ENCODE measurements at regions not wholly inside any gene's neighbourhood (a gene's known extent, or its start where the extent isn't known, plus 50 kb on each side); places are given as distances from the start of the nearest gene placed in this dataset.

DNA sequence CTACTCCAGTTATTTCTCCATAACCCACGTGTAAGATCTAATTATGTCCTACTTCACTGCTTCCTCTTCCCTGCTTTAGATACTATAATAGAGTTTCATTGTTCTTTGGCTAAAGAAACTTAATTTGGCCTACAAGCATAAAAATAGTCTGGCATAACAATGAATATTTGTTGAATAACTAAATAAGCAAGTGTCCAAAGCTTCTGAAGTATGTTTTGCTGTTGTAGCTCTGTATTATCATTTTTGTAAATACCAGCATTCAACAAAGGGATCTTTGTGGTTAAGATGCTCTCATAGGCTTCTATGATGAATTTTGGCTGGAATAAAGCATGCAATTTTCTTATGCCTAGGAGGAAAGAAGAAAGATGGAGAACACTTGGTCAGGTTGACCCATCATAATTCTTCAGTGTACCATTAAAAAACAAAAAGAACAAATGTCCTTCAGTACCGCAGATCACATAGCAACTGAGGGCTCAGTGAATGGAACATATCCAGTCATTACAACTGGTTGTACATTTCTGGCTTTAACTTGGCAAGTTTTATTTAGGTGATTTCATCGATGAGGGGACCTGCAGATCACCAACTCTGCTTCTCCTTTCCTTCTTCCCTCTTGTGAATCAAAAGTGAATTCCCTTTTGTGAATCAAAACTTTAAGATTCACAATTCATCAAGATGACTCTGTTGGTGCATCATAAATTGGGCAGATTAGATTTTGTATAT, 465.9 kb upstream of the TGFBR2 start:
- no peak for TF ChIP-seq POLR2A (IDR thresholded peaks at IDR 0.05)
- TF ChIP-seq, protein P1, sequence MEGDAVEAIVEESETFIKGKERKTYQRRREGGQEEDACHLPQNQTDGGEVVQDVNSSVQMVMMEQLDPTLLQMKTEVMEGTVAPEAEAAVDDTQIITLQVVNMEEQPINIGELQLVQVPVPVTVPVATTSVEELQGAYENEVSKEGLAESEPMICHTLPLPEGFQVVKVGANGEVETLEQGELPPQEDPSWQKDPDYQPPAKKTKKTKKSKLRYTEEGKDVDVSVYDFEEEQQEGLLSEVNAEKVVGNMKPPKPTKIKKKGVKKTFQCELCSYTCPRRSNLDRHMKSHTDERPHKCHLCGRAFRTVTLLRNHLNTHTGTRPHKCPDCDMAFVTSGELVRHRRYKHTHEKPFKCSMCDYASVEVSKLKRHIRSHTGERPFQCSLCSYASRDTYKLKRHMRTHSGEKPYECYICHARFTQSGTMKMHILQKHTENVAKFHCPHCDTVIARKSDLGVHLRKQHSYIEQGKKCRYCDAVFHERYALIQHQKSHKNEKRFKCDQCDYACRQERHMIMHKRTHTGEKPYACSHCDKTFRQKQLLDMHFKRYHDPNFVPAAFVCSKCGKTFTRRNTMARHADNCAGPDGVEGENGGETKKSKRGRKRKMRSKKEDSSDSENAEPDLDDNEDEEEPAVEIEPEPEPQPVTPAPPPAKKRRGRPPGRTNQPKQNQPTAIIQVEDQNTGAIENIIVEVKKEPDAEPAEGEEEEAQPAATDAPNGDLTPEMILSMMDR (IDR thresholded peaks at IDR 0.05): no peak
- Histone ChIP-seq H3K27ac (no peak overlapping the region), H3K9me3 (no peaks in the 10 kb centered on the region), H3K4me3 (no peak overlapping the region), H3K27me3 (no peaks in the 10 kb centered on the region), H3K4me1 (no peaks in the 10 kb centered on the region), H3K36me3 (no peaks in the 10 kb centered on the region)
- DNase-seq: no peak

DNA sequence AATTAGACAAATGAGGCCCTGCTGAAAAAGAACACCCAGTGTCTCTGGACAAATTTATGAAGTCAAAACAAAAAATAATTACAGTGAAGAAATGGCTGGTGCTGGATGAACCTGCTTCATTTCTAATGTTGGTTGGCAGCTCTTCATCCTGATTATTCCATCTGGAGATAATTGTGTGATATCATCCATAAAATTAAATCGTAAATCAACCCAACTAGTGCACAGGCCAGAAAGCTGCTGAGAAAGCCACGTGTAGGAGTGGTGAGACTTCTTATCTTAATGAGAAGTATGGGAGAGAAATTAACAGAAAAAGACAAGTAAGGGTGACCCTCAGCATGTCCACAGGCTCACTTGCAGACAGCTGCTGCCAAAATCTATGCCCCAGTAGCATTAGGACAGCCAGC, 465.2 kb upstream of the TGFBR2 start:
- DNase-seq: no peak
- Histone ChIP-seq H3K9me3 (no peaks in the 10 kb centered on the region), H3K4me3 (no peak overlapping the region), H3K4me1 (no peaks in the 10 kb centered on the region), H3K27me3 (no peaks in the 10 kb centered on the region), H3K36me3 (no peaks in the 10 kb centered on the region), H3K27ac (no peak overlapping the region)
- TF ChIP-seq, protein P1 (IDR thresholded peaks at IDR 0.05): no peak
- TF ChIP-seq POLR2A (IDR thresholded peaks at IDR 0.05): no peak

- no peak for DNase-seq
- H3K4me3 ChIP-seq: no peak overlapping the region
Observed at GRCh38 chr3:30141927-30142326, 464.5 kb upstream of the TGFBR2 start.

DNA sequence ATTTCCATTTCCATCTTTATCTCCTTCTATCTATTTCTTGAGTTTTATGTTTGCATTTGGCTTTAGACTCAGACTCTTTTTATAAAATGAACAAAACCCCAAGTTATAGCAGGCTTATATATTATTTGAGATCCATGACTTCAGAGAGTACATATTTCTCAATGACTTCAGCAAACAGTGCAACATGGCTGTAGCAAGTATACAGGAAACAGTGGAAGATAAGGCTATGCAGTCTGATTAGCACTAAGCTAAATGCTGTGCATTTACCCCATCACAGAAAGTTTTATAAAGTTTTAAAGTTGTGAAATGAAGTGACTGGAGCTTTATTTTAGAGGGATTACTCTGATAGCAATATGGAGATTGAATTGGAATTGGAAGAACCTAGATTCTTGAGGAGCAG, 463.5 kb upstream of the TGFBR2 start:
- Histone ChIP-seq H3K36me3 (no peaks in the 10 kb centered on the region), H3K4me3 (no peak overlapping the region), H3K9me3 (no peaks in the 10 kb centered on the region), H3K4me1 (no peaks in the 10 kb centered on the region), H3K27me3 (no peaks in the 10 kb centered on the region), H3K27ac (no peak overlapping the region)
- no peak for DNase-seq
- TF ChIP-seq, protein P1 (IDR thresholded peaks at IDR 0.05): no peak
- no peak for TF ChIP-seq POLR2A (IDR thresholded peaks at IDR 0.05)

More at GRCh38 chr3:30141927-30142326, 464.5 kb upstream of the TGFBR2 start:
- H3K9me3 ChIP-seq: no peaks in the 10 kb centered on the region
- H3K36me3 ChIP-seq: no peaks in the 10 kb centered on the region
- no peaks in the 10 kb centered on the region for H3K27me3 ChIP-seq
- no peak for TF ChIP-seq POLR2A (IDR thresholded peaks at IDR 0.05)
- TF ChIP-seq, protein P1 (IDR thresholded peaks at IDR 0.05): no peak
- no peak overlapping the region for H3K27ac ChIP-seq
- H3K4me1 ChIP-seq: no peaks in the 10 kb centered on the region

GRCh38 chr3:30145281-30145680, 461.1 kb upstream of the TGFBR2 start:
- Histone ChIP-seq H3K27ac (no peak overlapping the region), H3K27me3 (no peaks in the 10 kb centered on the region), H3K36me3 (no peaks in the 10 kb centered on the region), H3K4me3 (no peak overlapping the region), H3K9me3 (no peaks in the 10 kb centered on the region), H3K4me1 (no peaks in the 10 kb centered on the region)
- DNase-seq: no peak
- TF ChIP-seq, protein P1 (IDR thresholded peaks at IDR 0.05): no peak
- no peak for TF ChIP-seq POLR2A (IDR thresholded peaks at IDR 0.05)

All from Peyer's patch (tissue), 4 donors.